Right lobe of liver (tissue), 6 donors: ENCODE measurements at regions not wholly inside any gene's neighbourhood (a gene's known extent, or its start where the extent isn't known, plus 50 kb on each side); places are given as distances from the start of the nearest gene placed in this dataset.

Experiments used
- ATAC-seq, 4 donors: fragments of 200-7000 bp; cut with Tn5 transposase; one replicate each; pipeline ENCODE4 v1.9.1; 2020; ENCODE audit warnings: mild to moderate bottlenecking in 4 of 4, moderate library complexity in 4 of 4
- DNase-seq, 3 donors: peaks; one replicate each; pipeline ENCODE4 v3.0.0-alpha.2; 2020
- H3K27ac ChIP-seq, 3 donors: fragments of 200-600 bp; one replicate each; pipeline ENCODE4 v1.8.0; 2022
- H3K27me3 ChIP-seq, 2 donors: fragments of 200-600 bp; one replicate each; pipeline ENCODE4 v1.8.0; 2022
- H3K36me3 ChIP-seq, 4 donors: fragments of 200-600 bp; sonication (generic) in 1 of 4; one replicate each; pipeline versions ENCODE4 v1.5.1 to v1.8.0; 2017 to 2022; ENCODE audit warnings: control low read depth in 1 of 4
- H3K4me1 ChIP-seq, 4 donors: fragments of 200-600 bp; sonication (generic) in 1 of 4; one replicate each; pipeline versions ENCODE4 v1.5.1 to v1.8.0; 2017 to 2022; ENCODE audit warnings: control low read depth in 1 of 4
- H3K4me3 ChIP-seq, 3 donors: fragments of 200-600 bp; one replicate each; pipeline ENCODE4 v1.8.0; 2022
- H3K9me3 ChIP-seq, 4 donors: fragments of 200-600 bp; sonication (generic) in 1 of 4; one replicate each; pipeline versions ENCODE4 v1.5.1 to v1.8.0; 2017 to 2022; ENCODE audit warnings: control low read depth in 1 of 4
- CTCF ChIP-seq, 4 donors: fragments of 200-600 bp in 3 of 4; fragments of 450-650 bp in 1 of 4; IDR thresholded peaks; one replicate each; pipeline versions ENCODE4 v1.5.1 to v1.8.0; 2016 to 2022; ENCODE audit warnings: antibody characterized with exemption in 4 of 4, mild to moderate bottlenecking in 2 of 4
- POLR2A ChIP-seq: fragments of 450-650 bp; IDR thresholded peaks from one replicate; pipeline ENCODE4 v1.6.1; 2017; ENCODE audit warnings: antibody characterized with exemption, mild to moderate bottlenecking
- WGBS: methylation state at CpG from one replicate; pipeline ENCODE4 v1.1.6; 2018; ENCODE audit warnings: low coverage, low lambda C conversion rate; ENCODE audit not compliant: insufficient coverage; ENCODE audit errors: missing lambda C conversion rate; 5-methylcytosine and 5-hydroxymethylcytosine counted together
- intact Hi-C, 2 donors: fragments of 100-400 bp; cut with DNase I; formaldehyde crosslinking; loops; one replicate each; pipeline versions ENCODE4 v1.11.2 to v1.14.1; 2022
- donor health status: DM: no; HTN: yes; CAD: no.
- donor health status: DM: no; HTN: no; CAD: no.
- donor health status: DM: no; HTN: no; CAD: no.
- donor health status: DM: no; HTN: yes; CAD: no.
- donor health status: DM: no; HTN: yes; CAD: no.

GRCh38 chr9:87324613-87325194 lies 173.0 kb upstream of the DAPK1 start:
- WGBS = 2% methylated on average over 5 of the region's 5 CpGs
- no peak for DNase-seq

DNA sequence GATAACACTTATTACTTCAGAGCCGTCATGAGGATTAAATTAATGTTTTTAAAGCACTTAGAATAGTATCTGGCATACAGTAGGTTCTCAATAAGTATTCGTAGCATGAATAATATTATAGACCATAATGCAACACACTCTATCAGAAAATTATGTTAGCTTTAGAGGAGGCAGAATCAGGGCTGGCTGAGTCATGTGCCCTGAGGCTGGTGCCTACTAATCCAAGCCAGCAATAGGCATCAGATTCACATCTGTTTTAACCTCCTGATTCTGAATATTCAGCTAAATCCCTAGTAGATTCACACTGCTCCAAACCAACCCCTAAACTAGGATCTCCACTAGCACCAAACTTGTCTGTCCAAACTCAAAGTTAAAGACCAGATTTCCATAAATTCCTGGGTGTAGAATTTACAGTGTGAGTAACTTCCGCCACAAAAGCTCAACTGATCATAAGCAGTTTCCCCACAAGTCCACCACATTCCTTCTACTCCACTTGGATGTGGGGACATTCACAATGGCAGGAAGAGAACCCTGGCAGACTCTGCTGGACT lies 170.0 kb upstream of the DAPK1 start:
- Histone ChIP-seq H3K27me3 (no peaks in the 10 kb centered on the region), H3K4me1 (no peaks in the 10 kb centered on the region), H3K4me3 (no peak overlapping the region), H3K36me3 (no peaks in the 10 kb centered on the region), H3K9me3 (no peaks in the 10 kb centered on the region), H3K27ac (no peak overlapping the region)
- TF ChIP-seq CTCF (IDR thresholded peaks at IDR 0.05) (no peak), POLR2A (no peak)
- DNase-seq (no peak), ATAC-seq (no peak)
- intact Hi-C loops = loop anchor here (10.0 kb wide), 2 partner anchors 713 to 843 kb away; no protein-coding TSS in a partner anchor
- WGBS = 69% methylated on average over 3 of the region's 3 CpGs

More at GRCh38 chr9:87324613-87325194, 173.0 kb upstream of the DAPK1 start:
- intact Hi-C loops = loop anchor here (10.0 kb wide), 2 partner anchors 710 to 840 kb away; no protein-coding TSS in a partner anchor
- no peaks in the 10 kb centered on the region for H3K27me3 ChIP-seq
- no peak for TF ChIP-seq POLR2A
- peak; percentile 81 to 92 (median 84) for TF ChIP-seq CTCF (IDR thresholded peaks at IDR 0.05)
- no peaks in the 10 kb centered on the region for H3K9me3 ChIP-seq
- no peak overlapping the region for H3K27ac ChIP-seq
- H3K36me3 ChIP-seq = no peaks in the 10 kb centered on the region
- H3K4me3 ChIP-seq = no peak overlapping the region
- ATAC-seq = peak; percentile 87 to 94 (median 92)
- H3K4me1 ChIP-seq = no peaks in the 10 kb centered on the region

DNA sequence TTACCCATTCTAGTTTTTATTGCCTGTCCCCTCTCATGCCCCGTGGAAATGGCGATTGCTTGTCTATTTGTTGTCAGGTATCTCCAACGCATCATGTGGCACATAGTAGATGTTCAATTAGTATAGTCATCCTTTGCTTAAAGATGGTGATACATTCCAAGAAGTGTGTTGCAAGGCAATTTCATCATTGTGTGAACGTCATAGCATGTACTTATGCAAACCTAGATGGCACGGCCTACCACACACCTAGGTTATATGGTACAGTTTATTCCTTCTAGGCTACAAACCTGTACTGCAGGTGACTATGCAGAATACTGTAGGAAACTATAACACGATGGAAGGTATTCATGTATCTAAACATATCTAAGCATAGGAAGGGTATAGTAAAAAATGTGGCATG lies 163.9 kb upstream of the DAPK1 start:
- intact Hi-C loops = loop anchor here in 1 of 2 donors (10.0 kb wide), 1 partner anchor 331 kb away; no protein-coding TSS in a partner anchor
- Histone ChIP-seq H3K27me3 (no peaks in the 10 kb centered on the region), H3K4me3 (no peak overlapping the region), H3K4me1 (peaks cover 0 to 4% (median 2%) of the 10 kb centered on the region in 4 donors), H3K36me3 (no peaks in the 10 kb centered on the region), H3K9me3 (no peaks in the 10 kb centered on the region), H3K27ac (no peak overlapping the region)
- WGBS = 76% methylated on average over 6 of the region's 6 CpGs
- ATAC-seq = no peak
- no peak for DNase-seq
- TF ChIP-seq CTCF (IDR thresholded peaks at IDR 0.05) = no peak
- TF ChIP-seq POLR2A = no peak

- Histone ChIP-seq H3K9me3 (no peaks in the 10 kb centered on the region), H3K4me1 (peaks cover 0 to 4% (median 2%) of the 10 kb centered on the region in 4 donors), H3K27ac (no peak overlapping the region), H3K27me3 (no peaks in the 10 kb centered on the region), H3K36me3 (no peaks in the 10 kb centered on the region), H3K4me3 (no peak overlapping the region)
- intact Hi-C loops = loop anchor here in 1 of 2 donors (10.0 kb wide), 1 partner anchor 330 kb away; no protein-coding TSS in a partner anchor
- TF ChIP-seq POLR2A (no peak), CTCF (IDR thresholded peaks at IDR 0.05) (no peak)
- 66% methylated on average over 3 of the region's 3 CpGs for WGBS
- DNase-seq (no peak), ATAC-seq (peak in 1 of 4 donors; percentile 56)
Measured at GRCh38 chr9:87334366-87334765, 163.3 kb upstream of the DAPK1 start.
